OCI-LY1 (cell line): ENCODE measurements at regions not wholly inside any gene's neighbourhood (a gene's known extent, or its start where the extent isn't known, plus 50 kb on each side); places are given as distances from the start of the nearest gene placed in this dataset.

ENCODE experiments used
- CTCF ChIP-seq: fragments of 200-600 bp; sonication (generic), shearing (Covaris generic); IDR thresholded peaks from 2 replicates; pipeline ENCODE4 v1.5.1; 2017; ENCODE audit warnings: mild to moderate bottlenecking, antibody characterized with exemption, low read length, moderate library complexity, mixed read lengths
- EZH2 ChIP-seq: fragments of 200-600 bp; sonication (generic), shearing (Covaris generic); IDR thresholded peaks from 2 replicates; pipeline ENCODE4 v1.8.0; 2017; ENCODE audit warnings: borderline replicate concordance, mixed run types, mild to moderate bottlenecking, antibody characterized with exemption, low read length, moderate library complexity, mixed read lengths

- TF ChIP-seq CTCF (no peak), EZH2 (no peak)
Measured at GRCh38 chr14:43956741-43957140, 550.3 kb downstream of the FSCB start.
